ENCODE measurements at regions not wholly inside any gene's neighbourhood (a gene's known extent, or its start where the extent isn't known, plus 50 kb on each side); places are given as distances from the start of the nearest gene placed in this dataset.

DNA sequence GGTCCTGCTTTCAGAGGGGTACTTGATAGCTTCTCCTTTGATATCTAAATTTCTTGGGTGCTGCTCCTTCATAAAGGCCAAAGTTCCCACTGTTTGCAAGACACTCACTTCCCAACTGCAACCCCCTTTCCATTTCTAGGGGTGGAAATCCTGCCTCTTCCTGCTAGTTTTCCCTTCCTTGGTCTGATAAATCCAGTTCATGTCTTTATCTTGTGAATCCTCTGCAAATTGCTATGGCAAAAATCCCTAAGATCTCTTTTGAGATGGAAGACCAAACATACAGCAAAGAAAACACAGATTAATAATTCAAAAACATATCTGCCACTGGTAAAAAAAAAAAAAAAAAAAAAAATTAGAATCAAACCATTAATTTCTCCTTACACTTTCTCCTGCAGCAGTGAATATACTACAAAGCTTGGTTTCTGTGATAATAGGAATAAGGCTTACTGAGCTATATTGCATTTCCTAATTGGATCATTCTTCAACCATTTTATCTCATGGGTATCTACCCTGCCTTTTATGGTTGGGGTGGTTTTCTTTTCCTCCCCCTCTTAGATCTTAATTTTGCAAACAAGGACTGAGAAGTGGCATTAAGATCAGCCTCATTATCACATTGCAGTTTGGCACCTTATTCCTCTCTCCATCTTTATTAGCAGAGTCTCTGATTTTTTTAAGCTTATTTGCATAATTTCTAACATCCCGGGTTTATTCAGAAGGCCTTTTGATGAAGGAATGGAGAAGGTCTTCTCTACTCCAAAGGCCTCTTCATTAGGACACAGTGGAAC lies 439.1 kb downstream of the XYLT1 start:
- TF ChIP-seq, protein P1, sequence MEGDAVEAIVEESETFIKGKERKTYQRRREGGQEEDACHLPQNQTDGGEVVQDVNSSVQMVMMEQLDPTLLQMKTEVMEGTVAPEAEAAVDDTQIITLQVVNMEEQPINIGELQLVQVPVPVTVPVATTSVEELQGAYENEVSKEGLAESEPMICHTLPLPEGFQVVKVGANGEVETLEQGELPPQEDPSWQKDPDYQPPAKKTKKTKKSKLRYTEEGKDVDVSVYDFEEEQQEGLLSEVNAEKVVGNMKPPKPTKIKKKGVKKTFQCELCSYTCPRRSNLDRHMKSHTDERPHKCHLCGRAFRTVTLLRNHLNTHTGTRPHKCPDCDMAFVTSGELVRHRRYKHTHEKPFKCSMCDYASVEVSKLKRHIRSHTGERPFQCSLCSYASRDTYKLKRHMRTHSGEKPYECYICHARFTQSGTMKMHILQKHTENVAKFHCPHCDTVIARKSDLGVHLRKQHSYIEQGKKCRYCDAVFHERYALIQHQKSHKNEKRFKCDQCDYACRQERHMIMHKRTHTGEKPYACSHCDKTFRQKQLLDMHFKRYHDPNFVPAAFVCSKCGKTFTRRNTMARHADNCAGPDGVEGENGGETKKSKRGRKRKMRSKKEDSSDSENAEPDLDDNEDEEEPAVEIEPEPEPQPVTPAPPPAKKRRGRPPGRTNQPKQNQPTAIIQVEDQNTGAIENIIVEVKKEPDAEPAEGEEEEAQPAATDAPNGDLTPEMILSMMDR (IDR thresholded peaks at IDR 0.05; ENCODE audit: borderline replicate concordance, extremely low read depth, low read length, poor library complexity, severe bottlenecking) = no peak
- TF ChIP-seq EZH2 (IDR thresholded peaks at IDR 0.05; ENCODE audit: borderline replicate concordance, low read depth, low read length, severe bottlenecking) = no peak

All from DND-41 (cell line).